IMR-90 (cell line): ENCODE measurements at regions not wholly inside any gene's neighbourhood (a gene's known extent, or its start where the extent isn't known, plus 50 kb on each side); places are given as distances from the start of the nearest gene placed in this dataset.

Experiments used
- ATAC-seq: fragments of 200-7000 bp; cut with Tn5 transposase; 2 replicates; pipeline ENCODE4 v1.9.1; 2020; ENCODE audit warnings: low read depth, mild to moderate bottlenecking, moderate library complexity
- BruUV-seq: library from RNA; stranded (reverse); fragments of 400-500 nt; replicated peaks from 2 replicates; lab custom pipeline; 2021; lab: Mats Ljungman, UMichigan
- CTCF ChIA-PET: fragments of 300-600 bp; formaldehyde crosslinking; extraction: SDS; loops from one replicate; lab custom pipeline; 2021; ENCODE audit warnings: antibody characterized with exemption; lab: Yijun Ruan, JAX
- POLR2A ChIA-PET: fragments of 300-600 bp; sonication (Branson Sonifier 250); formaldehyde crosslinking; loops from one replicate; lab custom pipeline; 2022; ENCODE audit warnings: antibody characterized with exemption; ENCODE audit not compliant: unreplicated experiment; lab: Charles Lee
- DNase-seq: peaks from one replicate; pipeline ENCODE4 v3.0.0; 2013
- H2AFZ ChIP-seq: replicated peaks from 2 replicates; pipeline ENCODE3; 2013; ENCODE audit warnings: low read length, mild to moderate bottlenecking; ENCODE audit not compliant: poor library complexity
- H2AK5ac ChIP-seq: 2 replicates; pipeline ENCODE4 v1.6.1; 2013; ENCODE audit warnings: low read depth, low read length, inconsistent platforms
- H2AK9ac ChIP-seq: replicated peaks from 2 replicates; pipeline ENCODE3; 2013; ENCODE audit warnings: mild to moderate bottlenecking, low read depth, low read length, moderate library complexity; ENCODE audit not compliant: poor library complexity
- H2BK120ac ChIP-seq: 2 replicates; pipeline ENCODE4 v1.6.1; 2013; ENCODE audit warnings: low read depth, low read length, inconsistent platforms
- H2BK15ac ChIP-seq: 3 replicates; pipeline ENCODE4 v1.6.1; 2013; ENCODE audit warnings: low read depth, low read length, inconsistent platforms
- H2BK20ac ChIP-seq: 2 replicates; pipeline ENCODE4 v1.6.1; 2013; ENCODE audit warnings: low read depth, mild to moderate bottlenecking, inconsistent platforms, low read length, moderate library complexity
- H2BK5ac ChIP-seq: 2 replicates; pipeline ENCODE4 v1.6.1; 2013; ENCODE audit warnings: mild to moderate bottlenecking, low read depth, low read length, inconsistent platforms; ENCODE audit not compliant: poor library complexity, severe bottlenecking
- H3K14ac ChIP-seq: replicated peaks from 2 replicates; pipeline ENCODE4 v1.6.1; 2013; ENCODE audit warnings: low read depth, low read length, inconsistent platforms
- H3K18ac ChIP-seq: 2 replicates; pipeline ENCODE4 v1.6.1; 2013; ENCODE audit warnings: low read depth, low read length, control low read depth
- H3K23ac ChIP-seq: 2 replicates; pipeline ENCODE4 v1.6.1; 2013; ENCODE audit warnings: low read depth, low read length, inconsistent platforms
- H3K27ac ChIP-seq: 2 replicates; pipeline ENCODE4 v1.5.1; 2013; ENCODE audit warnings: mild to moderate bottlenecking, control low read depth, low read length; ENCODE audit not compliant: insufficient read depth
- H3K27me3 ChIP-seq: 2 replicates; pipeline ENCODE4 v1.6.1; 2013; ENCODE audit warnings: low read length; ENCODE audit not compliant: control insufficient read depth, insufficient read depth
- H3K36me3 ChIP-seq: 2 replicates; pipeline ENCODE4 v1.6.1; 2013; ENCODE audit warnings: low read length, mixed read lengths; ENCODE audit not compliant: control insufficient read depth, insufficient read depth
- H3K4ac ChIP-seq: 2 replicates; pipeline ENCODE4 v1.6.1; 2013; ENCODE audit warnings: low read depth, low read length, inconsistent platforms
- H3K4me1 ChIP-seq: 2 replicates; pipeline ENCODE4 v1.6.1; 2013; ENCODE audit warnings: low read length, mixed read lengths; ENCODE audit not compliant: control insufficient read depth, insufficient read depth
- H3K4me2 ChIP-seq: 2 replicates; pipeline ENCODE4 v1.6.1; 2013; ENCODE audit warnings: low read depth, mild to moderate bottlenecking, control low read depth, low read length, moderate library complexity
- H3K4me3 ChIP-seq: 2 replicates; pipeline ENCODE4 v1.5.1; 2013; ENCODE audit warnings: low read depth, mild to moderate bottlenecking, control low read depth, low read length, moderate library complexity; ENCODE audit not compliant: insufficient read depth
- H3K56ac ChIP-seq: 2 replicates; pipeline ENCODE4 v1.6.1; 2013; ENCODE audit warnings: low read length, inconsistent platforms; ENCODE audit not compliant: insufficient read depth; ENCODE audit errors: extremely low read depth
- H3K79me1 ChIP-seq, 2 experiments: 2 replicates each; pipeline ENCODE4 v1.6.1; 2013; ENCODE audit warnings: low read length in 2 of 2, inconsistent platforms in 1 of 2, low read depth in 1 of 2
- H3K9ac ChIP-seq: 2 replicates; pipeline ENCODE4 v1.6.1; 2013; ENCODE audit warnings: low read depth, low read length, control low read depth
- H3K9me1 ChIP-seq: 2 replicates; pipeline ENCODE4 v1.6.1; 2013; ENCODE audit warnings: low read length, inconsistent platforms; ENCODE audit not compliant: insufficient read depth
- H3K9me3 ChIP-seq: 2 replicates; pipeline ENCODE4 v1.6.1; 2013; ENCODE audit warnings: low read length; ENCODE audit not compliant: control insufficient read depth, insufficient read depth
- H4K20me1 ChIP-seq: 2 replicates; pipeline ENCODE4 v1.6.1; 2013; ENCODE audit warnings: low read length, inconsistent platforms; ENCODE audit not compliant: insufficient read depth
- H4K5ac ChIP-seq: 2 replicates; pipeline ENCODE4 v1.6.1; 2013; ENCODE audit warnings: mild to moderate bottlenecking, low read depth, low read length, control low read depth
- H4K8ac ChIP-seq, 2 experiments: 2 replicates each; pipeline ENCODE4 v1.6.1; 2013; ENCODE audit warnings: low read depth in 2 of 2, low read length in 2 of 2, control low read depth in 1 of 2, inconsistent platforms in 1 of 2
- H4K91ac ChIP-seq: 2 replicates; pipeline ENCODE4 v1.6.1; 2013; ENCODE audit warnings: low read depth, low read length, inconsistent platforms; ENCODE audit not compliant: insufficient read depth
- BHLHE40 ChIP-seq: fragments of 150-350 bp; IDR thresholded peaks from 2 replicates; pipeline ENCODE4 v1.6.1; 2016; ENCODE audit warnings: mild to moderate bottlenecking, low read depth, low read length
- CEBPB ChIP-seq: IDR thresholded peaks from 2 replicates; pipeline ENCODE4 v1.6.1; 2012; ENCODE audit warnings: low read depth, low read length, improper control_type of control experiment
- CHD1 ChIP-seq: IDR thresholded peaks from 2 replicates; pipeline ENCODE4 v1.6.1; 2012; ENCODE audit warnings: low read depth, low read length, improper control_type of control experiment
- CTCF ChIP-seq: conservative IDR thresholded peaks from 2 replicates; pipeline ENCODE4 v1.5.1; 2012; ENCODE audit warnings: mild to moderate bottlenecking, low read depth, low read length, improper control_type of control experiment
- ELK1 ChIP-seq: fragments of 150-350 bp; IDR thresholded peaks from 2 replicates; pipeline ENCODE4 v1.6.1; 2016; ENCODE audit warnings: low read depth, mild to moderate bottlenecking, low read length, moderate library complexity, borderline replicate concordance
- MAFK ChIP-seq: IDR thresholded peaks from 2 replicates; pipeline ENCODE4 v1.6.1; 2012; ENCODE audit warnings: low read depth, low read length, improper control_type of control experiment
- MAZ ChIP-seq: IDR thresholded peaks from 2 replicates; pipeline ENCODE4 v1.6.1; 2012; ENCODE audit warnings: low read depth, mild to moderate bottlenecking, low read length, improper control_type of control experiment, moderate library complexity, borderline replicate concordance
- NFE2L2 ChIP-seq: fragments of 150-350 bp; IDR thresholded peaks from 2 replicates; pipeline ENCODE4 v1.6.1; 2016; ENCODE audit warnings: low read depth, mild to moderate bottlenecking, low read length
- POLR2A ChIP-seq: IDR thresholded peaks from 2 replicates; pipeline ENCODE4 v1.6.1; 2012; ENCODE audit warnings: mild to moderate bottlenecking, low read depth, low read length
- RAD21 ChIP-seq: IDR thresholded peaks from 2 replicates; pipeline ENCODE4 v1.6.1; 2012; ENCODE audit warnings: low read length, improper control_type of control experiment
- RCOR1 ChIP-seq: IDR thresholded peaks from 2 replicates; pipeline ENCODE4 v1.6.1; 2012; ENCODE audit warnings: mild to moderate bottlenecking, low read length, improper control_type of control experiment; ENCODE audit not compliant: insufficient replicate concordance
- RFX5 ChIP-seq: IDR thresholded peaks from 2 replicates; pipeline ENCODE4 v1.8.0; 2012; ENCODE audit warnings: low read depth, mild to moderate bottlenecking, low read length, moderate library complexity
- SMC3 ChIP-seq: fragments of 150-350 bp; IDR thresholded peaks from 2 replicates; pipeline ENCODE4 v1.6.1; 2016; ENCODE audit warnings: low read depth, mild to moderate bottlenecking, antibody characterized with exemption, low read length, moderate library complexity
- USF2 ChIP-seq: fragments of 150-350 bp; IDR thresholded peaks from 2 replicates; pipeline ENCODE4 v1.6.1; 2017; ENCODE audit warnings: mild to moderate bottlenecking, antibody characterized with exemption, low read length, low read depth
- WGBS, 2 experiments: methylation state at CpG; one replicate each; pipeline versions ENCODE4 v1.1.5 to v1.1.7; 2013; ENCODE audit warnings: missing lambda C conversion rate in 2 of 2; ENCODE audit not compliant: insufficient read length in 1 of 2; ENCODE audit errors: extremely low coverage in 2 of 2; 5-methylcytosine and 5-hydroxymethylcytosine counted together
- dilution Hi-C: fragments of 300-500 bp; cut with HindIII; formaldehyde crosslinking; loops from one replicate; pipeline ENCODE4 v1.14.3; 2018; ENCODE audit warnings: low sequenced_read_pairs; ENCODE audit not compliant: unreplicated experiment
- in situ Hi-C: fragments of 300-500 bp; cut with MboI; formaldehyde crosslinking; loops from 3 replicates; pipeline ENCODE4 v1.14.3; 2019; ENCODE audit warnings: low sequenced_read_pairs, inconsistent platforms, mixed read lengths
- intact Hi-C: fragments of 100-400 bp; cut with micrococcal nuclease; formaldehyde crosslinking; loops from 2 replicates; pipeline ENCODE4 v1.10.0; 2022

- no peak overlapping the region for H2AK9ac ChIP-seq
- no peak overlapping the region for H3K14ac ChIP-seq
- no peak overlapping the region for H2BK120ac ChIP-seq
- H2BK15ac ChIP-seq: no peak overlapping the region
- no peaks in the 10 kb centered on the region for H4K20me1 ChIP-seq
- H4K91ac ChIP-seq: no peak overlapping the region
- no peak overlapping the region for H3K4ac ChIP-seq
- TF ChIP-seq RFX5: no peak
- no peak for TF ChIP-seq POLR2A
- no peak for TF ChIP-seq BHLHE40
- no peak for TF ChIP-seq SMC3
- TF ChIP-seq RCOR1: no peak
- no peak for TF ChIP-seq MAZ
- no peak for TF ChIP-seq RAD21
- TF ChIP-seq CTCF: no peak
- no peak for TF ChIP-seq CEBPB
- no peak for TF ChIP-seq USF2
- TF ChIP-seq MAFK: no peak
- no peak for TF ChIP-seq ELK1
- TF ChIP-seq NFE2L2: no peak
- TF ChIP-seq CHD1: no peak
- no peak overlapping the region for H3K4me3 ChIP-seq
- H4K8ac ChIP-seq: no peak overlapping the region
- no peak overlapping the region for H4K5ac ChIP-seq
- H2BK5ac ChIP-seq: no peak overlapping the region
- intact Hi-C loops: no loop called here
- H3K18ac ChIP-seq: no peak overlapping the region
- ChIA-PET CTCF (no interaction called here), POLR2A (no interaction called here)
- H3K9ac ChIP-seq: no peak overlapping the region
- H2AFZ ChIP-seq: no peak overlapping the region
- no peak overlapping the region for H3K27ac ChIP-seq
- in situ Hi-C loops: no loop called here
- H3K36me3 ChIP-seq: no peaks in the 10 kb centered on the region
- DNase-seq (no peak), ATAC-seq (no peak)
- H3K27me3 ChIP-seq: peaks cover 7% of the 10 kb centered on the region
- H3K9me1 ChIP-seq: no peaks in the 10 kb centered on the region
- H3K9me3 ChIP-seq: no peaks in the 10 kb centered on the region
- WGBS, 2 experiments: 100% methylated on average over 1 of the region's 7 CpGs; no CpG with 5 or more reads in 1 of the 2 experiments
- H3K56ac ChIP-seq: no peak overlapping the region
- H3K4me2 ChIP-seq: no peak overlapping the region
- dilution Hi-C loops: no loop called here
- BruUV-seq: no TSS peak
- no peaks in the 10 kb centered on the region for H3K4me1 ChIP-seq
- H2BK20ac ChIP-seq: no peak overlapping the region
- no peaks in the 10 kb centered on the region for H3K79me1 ChIP-seq
- no peak overlapping the region for H3K23ac ChIP-seq
- H2AK5ac ChIP-seq: no peak overlapping the region
These were observed 131.6 kb upstream of the TAB2 start for GRCh38 chr6:149185799-149186357.
